GM21360 (cell line): ENCODE measurements at regions not wholly inside any gene's neighbourhood (a gene's known extent, or its start where the extent isn't known, plus 50 kb on each side); places are given as distances from the start of the nearest gene placed in this dataset.
"Not testable (repeated sequence)": the region's sequence is repeated elsewhere in the genome, so short reads cannot be mapped to it uniquely, and the experiment has no call there.

Experiments
- ATAC-seq: cut with Tn5 transposase; IDR thresholded peaks from one replicate; pipeline ENCODE4 v1.9.1; 2021; ENCODE audit warnings: mild to moderate bottlenecking, moderate library complexity; ENCODE audit not compliant: unreplicated experiment

- ATAC-seq = no peak
These were observed 448.1 kb upstream of the DYNLRB2 start for GRCh38 chr16:80092681-80093080.

- not testable (repeated sequence) for ATAC-seq
These were observed 449.3 kb upstream of the DYNLRB2 start for GRCh38 chr16:80091453-80091852.

DNA sequence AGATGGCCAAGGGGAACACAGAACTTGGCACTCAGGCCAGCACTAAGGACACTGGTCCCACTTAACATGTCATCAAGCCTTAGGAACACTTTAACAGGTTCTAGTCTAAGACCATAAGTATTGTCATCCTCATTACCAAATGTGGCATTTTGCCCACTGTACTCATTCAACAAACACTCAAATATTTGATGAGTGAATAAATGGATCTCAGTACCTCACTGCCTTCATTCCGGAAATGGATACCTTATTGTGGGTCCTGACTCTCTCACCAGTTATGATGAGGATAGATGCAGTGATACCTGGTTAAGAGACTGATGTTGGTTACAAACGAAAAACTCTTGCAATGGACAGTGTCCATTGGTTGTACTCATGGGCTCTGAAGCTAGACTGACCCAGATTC lies 455.2 kb upstream of the DYNLRB2 start:
- no peak for ATAC-seq

DNA sequence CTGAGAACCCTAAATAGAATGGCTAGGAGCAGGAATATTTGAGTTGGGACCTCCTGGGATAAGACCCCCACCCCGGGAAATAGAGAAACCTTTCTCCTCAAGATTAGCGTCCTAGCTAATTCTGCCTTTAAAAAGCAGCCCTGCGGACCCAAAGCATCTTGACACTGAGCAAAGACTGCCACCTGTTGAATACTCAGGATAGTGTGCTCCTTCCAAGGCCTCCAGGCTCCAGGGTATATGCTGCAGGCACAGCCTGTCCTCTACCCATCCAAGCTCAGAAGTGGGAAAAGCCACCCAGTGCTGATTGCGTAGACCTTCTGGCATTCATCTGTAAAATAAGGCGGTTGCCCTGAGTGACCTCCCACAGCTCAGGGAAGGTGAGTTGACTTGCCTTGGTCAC lies 456.2 kb upstream of the DYNLRB2 start:
- ATAC-seq = no peak

DNA sequence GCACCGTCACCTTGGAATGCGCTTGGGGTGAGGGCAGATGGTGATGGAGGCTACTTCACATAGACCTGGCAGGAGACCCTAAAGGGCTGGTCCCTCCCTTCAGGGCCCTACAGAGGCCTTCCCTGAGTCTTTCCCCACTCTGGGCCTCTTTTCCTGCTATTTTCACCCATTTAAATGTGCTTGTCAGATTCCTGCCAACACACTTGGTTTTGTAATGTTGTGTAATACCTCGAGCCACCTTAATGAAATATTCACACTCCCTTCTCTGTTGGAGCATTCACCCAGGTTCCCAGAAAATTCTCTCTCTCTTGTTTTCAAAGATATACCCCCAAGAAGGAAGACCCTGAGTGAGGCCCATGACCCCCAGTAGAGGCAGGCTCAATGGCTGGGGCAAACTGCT lies 456.6 kb upstream of the DYNLRB2 start:
- no peak for ATAC-seq

GRCh38 chr16:80082906-80083305 lies 457.9 kb upstream of the DYNLRB2 start:
- ATAC-seq = no peak

DNA sequence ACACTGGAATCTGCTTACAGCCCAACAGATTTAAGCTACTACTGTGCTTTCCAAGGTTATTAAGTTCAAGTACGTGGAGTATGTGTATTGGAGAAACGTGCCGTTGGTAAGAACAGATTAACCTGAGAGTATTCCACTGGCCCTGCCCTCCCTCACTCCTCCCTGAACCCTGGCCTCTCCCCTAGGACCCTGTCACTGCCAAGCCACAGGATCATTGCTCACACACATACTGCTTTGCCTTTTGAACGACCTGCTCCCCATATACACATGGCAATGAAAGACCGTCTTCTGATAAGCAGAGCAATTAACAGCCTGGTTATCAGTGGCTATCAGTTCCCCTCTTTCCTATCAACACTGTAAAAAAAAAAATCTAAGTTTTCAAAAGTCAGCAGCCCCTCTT lies 458.9 kb upstream of the DYNLRB2 start:
- ATAC-seq = no peak

GRCh38 chr16:80080287-80080851 lies 460.4 kb upstream of the DYNLRB2 start:
- no peak for ATAC-seq

DNA sequence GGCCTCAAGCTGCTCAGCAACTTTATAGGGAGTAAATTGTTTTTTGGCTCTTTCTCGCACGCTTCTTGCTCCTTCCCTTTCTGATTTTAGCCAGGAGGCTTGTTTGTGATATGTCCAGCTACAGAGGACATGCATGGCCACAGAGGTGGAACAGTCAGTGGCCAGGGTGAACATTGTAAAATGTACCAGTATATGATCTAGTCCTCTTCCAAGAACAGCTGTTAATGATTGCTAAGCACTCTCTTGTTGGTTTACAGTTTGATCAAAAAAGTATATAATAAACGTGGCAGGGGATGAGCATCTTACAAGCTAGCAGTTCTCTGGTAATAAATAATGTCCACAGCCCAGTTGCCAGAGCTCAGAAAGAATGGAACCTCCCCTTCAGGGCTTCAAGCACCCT lies 461.7 kb upstream of the DYNLRB2 start:
- no peak for ATAC-seq

DNA sequence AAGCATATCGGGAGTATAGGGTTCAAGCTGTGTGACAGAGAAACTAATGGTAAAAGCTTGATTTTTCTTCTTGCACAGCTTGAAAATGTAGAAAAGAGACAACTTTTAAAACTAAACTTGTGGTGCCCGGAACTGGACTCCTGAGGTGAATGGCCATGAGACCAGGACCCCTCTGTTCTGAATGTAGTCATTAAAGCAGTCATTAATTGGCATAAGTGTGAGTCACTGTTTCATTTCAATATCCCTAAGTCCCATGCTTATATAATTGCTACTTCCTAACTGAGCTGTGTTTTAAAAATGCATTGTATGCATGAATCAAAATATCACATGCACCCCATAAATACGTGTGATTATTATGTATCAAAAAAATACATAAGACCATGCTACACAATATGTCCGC lies 463.1 kb upstream of the DYNLRB2 start:
- ATAC-seq = no peak

DNA sequence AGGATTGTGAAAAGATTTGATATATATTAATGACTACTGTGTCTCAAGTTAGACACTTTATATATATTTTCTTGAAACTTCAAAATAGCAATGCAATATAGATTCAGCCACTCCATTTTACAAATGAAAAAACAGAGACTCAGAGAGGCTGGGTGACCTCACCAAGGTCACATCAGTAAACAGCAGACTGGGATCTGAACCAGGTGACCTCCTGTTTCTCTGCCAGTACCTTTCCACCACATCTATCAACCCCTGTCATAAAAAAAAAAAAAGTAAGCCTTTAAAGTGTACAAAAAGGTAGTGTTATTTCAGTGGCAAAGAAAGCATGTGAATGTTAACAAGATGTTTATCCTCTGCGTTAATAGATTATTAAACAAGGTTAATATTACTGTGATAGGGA lies 466.5 kb upstream of the DYNLRB2 start:
- no peak for ATAC-seq

DNA sequence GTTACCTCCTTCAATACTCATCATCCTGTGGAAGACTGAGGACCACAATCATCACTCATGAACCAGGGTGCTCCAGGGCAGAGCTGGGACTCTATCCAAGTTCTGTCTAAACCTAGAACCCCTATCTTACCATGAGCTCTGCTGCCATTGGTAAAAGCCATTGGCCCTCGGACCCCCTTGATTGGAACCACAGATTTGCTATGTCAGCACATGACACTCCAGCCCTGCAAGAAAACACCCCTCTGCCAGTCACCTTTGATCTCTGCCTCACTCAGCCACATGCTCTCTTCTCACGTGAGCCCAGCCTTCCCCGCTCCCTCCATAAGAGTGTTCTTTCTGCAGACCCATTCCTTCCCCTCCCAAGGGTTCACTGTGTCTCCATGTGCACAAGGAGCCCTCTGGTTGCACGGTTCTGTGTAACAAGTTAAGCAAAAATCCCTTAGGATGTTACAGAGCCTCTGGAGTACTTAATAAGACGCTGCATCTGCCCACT lies 468.8 kb upstream of the DYNLRB2 start:
- ATAC-seq = no peak

GRCh38 chr16:80066805-80067580 lies 466.5 kb upstream of the MAF start:
- no peak for ATAC-seq

GRCh38 chr16:80065541-80065940 lies 465.0 kb upstream of the MAF start:
- no peak for ATAC-seq

- no peak for ATAC-seq
These were observed 463.2 kb upstream of the MAF start for GRCh38 chr16:80063713-80064069.

GRCh38 chr16:80063031-80063712 lies 462.6 kb upstream of the MAF start:
- no peak for ATAC-seq

DNA sequence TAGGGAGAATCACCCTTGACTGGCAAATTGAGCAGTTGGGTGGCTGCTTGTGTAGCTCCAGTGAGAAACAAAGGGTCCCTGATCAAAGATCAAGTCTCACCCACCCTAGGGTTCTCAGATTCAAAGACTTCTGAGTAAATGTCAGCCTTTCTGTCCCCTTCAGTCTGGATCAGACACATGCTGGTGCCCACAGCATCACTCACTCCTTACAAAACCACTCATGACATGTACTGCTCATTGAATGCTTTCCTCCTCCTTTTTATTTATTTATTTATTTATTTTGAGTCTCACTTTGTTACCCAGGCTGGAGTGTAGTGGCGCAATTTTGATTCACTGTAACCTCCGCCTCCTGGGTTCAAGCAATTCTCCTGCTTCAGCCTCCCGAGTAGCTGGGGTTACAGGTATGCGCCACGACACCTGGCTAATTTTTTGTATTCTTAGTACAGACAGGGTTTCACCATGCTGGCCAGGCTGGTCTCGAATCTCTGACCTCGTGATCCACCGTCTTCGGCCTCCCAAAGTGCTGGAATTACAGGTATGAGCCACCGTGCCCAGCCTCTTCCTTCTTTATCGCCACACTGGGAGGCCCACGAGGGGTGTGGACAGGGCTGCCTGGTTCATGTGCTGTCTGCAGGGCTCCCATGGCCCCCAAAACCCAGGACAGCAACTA lies 462.0 kb upstream of the MAF start:
- ATAC-seq = no peak

GRCh38 chr16:80060470-80060869 lies 459.9 kb upstream of the MAF start:
- no peak for ATAC-seq

GRCh38 chr16:80059836-80060235 lies 459.3 kb upstream of the MAF start:
- ATAC-seq = no peak

DNA sequence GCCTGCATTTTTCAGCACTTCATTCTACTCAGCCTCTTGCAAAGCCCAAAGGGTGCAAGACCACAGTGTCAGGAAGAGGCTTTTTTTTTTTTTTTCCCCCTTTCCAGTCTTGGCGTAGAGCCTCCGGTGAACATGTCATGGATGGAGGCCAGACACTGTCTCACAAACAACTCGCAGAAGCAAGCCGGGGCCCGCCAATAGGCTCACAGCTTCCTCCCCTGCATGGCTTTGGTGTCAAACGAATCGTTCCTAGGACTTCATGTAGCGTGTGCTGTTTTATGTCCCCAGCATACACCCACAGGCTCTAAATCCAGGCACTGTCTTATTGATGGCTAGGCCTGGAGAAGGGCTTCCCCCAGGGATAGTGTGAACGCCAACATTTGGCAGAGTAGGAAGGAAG lies 457.7 kb upstream of the MAF start:
- ATAC-seq = no peak

GRCh38 chr16:80056324-80056723 lies 455.8 kb upstream of the MAF start:
- ATAC-seq = no peak

DNA sequence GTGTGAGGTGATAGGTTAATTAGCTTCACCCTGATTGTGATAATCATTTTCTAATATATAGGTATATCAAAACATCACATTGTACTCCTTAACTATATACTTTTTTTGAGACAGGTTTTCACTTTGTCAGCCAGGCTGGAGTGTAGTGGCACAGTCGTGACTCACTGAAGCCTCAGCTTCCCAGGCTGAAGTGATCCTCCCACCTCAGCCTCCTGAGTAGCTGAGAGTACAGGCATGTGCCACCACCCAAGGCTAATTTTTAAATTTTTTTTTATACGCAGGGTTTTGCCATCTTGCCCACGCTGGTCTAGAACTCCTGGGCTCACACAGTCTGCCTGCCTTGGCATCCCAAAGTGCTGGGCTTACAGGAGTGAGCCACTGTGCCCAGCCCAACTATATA lies 455.3 kb upstream of the MAF start:
- no peak for ATAC-seq
